NCI-H2227 (cell line): ENCODE measurements at regions not wholly inside any gene's neighbourhood (a gene's known extent, or its start where the extent isn't known, plus 50 kb on each side); places are given as distances from the start of the nearest gene placed in this dataset.
"Not testable (repeated sequence)": the region's sequence is repeated elsewhere in the genome, so short reads cannot be mapped to it uniquely, and the experiment has no call there.

Experiments used
- DNase-seq: peaks from one replicate; lab custom pipeline; 2025; ENCODE audit not compliant: unreplicated experiment; lab: John Stamatoyannopoulos, UW

DNA sequence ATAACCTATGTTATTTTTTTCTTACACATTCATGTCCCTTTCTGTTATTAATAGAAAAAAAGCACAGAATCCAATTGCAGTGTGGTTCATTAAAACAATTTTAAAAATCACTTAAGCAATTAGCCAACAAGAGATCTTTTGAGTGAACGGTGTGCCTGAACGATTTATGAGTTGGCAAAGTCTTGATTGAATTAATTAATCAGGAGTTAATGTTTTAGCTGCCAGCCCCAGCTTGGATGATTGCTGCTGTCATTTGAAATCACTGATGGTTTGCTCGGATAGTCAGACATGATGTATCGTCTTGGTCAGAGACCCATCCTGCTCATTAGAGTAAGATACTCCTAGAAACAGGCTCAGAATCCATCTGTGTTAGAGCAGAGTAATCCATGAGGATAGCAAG, 158.3 kb upstream of the GALNT2 start:
- DNase-seq = no peak

- DNase-seq = no peak
Observed at GRCh38 chr1:229913489-229913888, 153.5 kb upstream of the GALNT2 start.

GRCh38 chr1:229919488-229919887, 147.6 kb upstream of the GALNT2 start:
- not testable (repeated sequence) for DNase-seq

DNA sequence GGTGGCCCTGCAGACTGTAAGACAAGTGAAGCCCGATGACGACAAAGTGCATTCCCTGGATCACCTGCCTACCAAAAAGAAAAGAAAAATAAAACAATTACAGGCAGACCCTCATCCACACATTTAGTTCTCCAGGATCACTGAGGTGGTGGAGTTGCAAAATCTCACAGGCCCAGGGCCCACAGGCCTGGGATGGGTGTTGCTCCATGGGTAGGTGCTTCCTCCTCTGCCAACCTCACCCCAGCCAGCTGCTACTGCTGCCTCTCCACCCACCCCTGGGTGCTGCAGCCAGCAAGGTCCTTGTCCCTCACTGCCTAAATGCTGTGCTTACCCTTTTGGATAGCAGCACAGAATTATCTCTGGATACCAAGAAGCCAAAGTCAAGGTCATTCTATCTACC, 146.4 kb upstream of the GALNT2 start:
- no peak for DNase-seq

GRCh38 chr1:229922249-229922648, 144.8 kb upstream of the GALNT2 start:
- DNase-seq = no peak

DNA sequence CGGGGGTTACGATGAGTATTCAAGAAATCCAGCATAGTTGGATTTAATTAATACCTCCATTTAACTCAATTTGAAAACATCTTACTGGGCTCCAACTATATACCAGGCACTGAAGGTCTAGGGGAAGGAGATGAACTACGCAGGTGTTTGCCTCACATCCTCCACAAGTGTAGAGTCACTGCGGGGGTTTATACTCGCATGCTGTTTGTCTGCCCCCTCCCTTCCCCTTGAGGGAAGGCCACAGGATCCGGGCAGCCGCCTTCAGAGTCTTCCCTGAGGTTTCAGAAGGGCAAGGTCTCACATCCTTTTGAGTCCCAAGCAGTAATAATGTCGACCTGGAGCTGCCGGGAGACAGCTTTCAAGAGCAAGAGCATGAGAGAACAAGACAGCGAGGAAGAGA, 142.4 kb upstream of the GALNT2 start:
- DNase-seq = no peak

GRCh38 chr1:229928767-229929166, 138.3 kb upstream of the GALNT2 start:
- DNase-seq = no peak

DNA sequence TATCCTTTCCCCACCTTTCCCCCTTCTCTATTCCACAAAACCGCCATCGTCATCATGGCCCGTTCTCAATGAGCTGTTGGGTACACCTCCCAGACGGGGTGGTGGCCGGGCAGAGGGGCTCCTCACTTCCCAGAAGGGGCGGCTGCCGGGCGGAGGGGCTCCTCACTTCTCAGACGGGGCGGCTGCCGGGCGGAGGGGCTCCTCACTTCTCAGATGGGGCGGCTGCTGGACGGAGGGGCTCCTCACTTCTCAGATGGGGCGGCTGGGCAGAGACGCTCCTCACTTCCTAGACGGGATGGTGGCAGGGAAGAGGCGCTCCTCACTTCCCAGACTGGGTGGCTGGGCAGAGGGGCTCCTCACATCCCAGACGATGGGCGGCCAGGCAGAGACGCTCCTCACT, 135.3 kb upstream of the GALNT2 start:
- DNase-seq = not testable (repeated sequence)

- DNase-seq = not testable (repeated sequence)
Observed at GRCh38 chr1:229935157-229935556, 131.9 kb upstream of the GALNT2 start.

GRCh38 chr1:229938551-229938950, 128.5 kb upstream of the GALNT2 start:
- DNase-seq = no peak

- DNase-seq = no peak
Observed at GRCh38 chr1:229940684-229941083, 126.4 kb upstream of the GALNT2 start.

DNA sequence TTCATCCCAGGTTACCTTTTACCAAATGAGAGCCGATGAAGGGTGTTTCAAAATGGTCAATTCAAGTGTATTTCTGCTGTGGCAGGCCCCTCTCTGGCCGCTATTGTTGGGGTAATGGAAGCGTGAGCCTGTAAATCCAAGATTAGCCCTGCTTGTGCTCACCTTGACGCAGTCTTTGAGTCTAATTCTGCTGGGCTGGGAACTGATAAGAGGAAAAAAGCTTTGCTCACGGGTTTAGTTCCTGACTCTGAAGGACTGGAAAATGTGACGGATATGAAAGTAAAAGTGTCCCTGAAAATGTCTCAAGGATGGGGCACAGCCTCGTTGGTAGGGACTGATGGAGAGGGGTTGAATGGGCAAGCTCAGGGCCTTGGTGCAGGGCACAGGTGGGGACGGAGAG, 125.9 kb upstream of the GALNT2 start:
- no peak for DNase-seq

DNA sequence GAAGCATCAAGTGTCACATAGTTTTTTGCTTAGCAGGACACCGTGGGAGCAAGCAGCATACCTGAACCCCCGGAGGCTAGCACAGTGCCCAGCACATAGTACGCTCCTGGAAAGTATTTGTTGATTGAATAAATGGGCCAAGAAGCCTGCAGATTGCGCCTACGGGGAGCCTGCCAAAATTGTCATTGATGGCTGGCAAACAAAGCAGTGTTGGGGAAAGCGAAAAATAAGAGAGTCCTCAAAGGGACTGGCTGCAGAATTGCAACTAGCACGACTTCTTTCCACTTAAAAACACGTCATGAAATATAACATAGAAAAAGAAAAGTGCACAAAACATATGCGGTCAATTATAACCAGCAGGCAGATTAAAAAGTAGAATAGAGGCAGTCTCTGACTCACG, 125.2 kb upstream of the GALNT2 start:
- no peak for DNase-seq

DNA sequence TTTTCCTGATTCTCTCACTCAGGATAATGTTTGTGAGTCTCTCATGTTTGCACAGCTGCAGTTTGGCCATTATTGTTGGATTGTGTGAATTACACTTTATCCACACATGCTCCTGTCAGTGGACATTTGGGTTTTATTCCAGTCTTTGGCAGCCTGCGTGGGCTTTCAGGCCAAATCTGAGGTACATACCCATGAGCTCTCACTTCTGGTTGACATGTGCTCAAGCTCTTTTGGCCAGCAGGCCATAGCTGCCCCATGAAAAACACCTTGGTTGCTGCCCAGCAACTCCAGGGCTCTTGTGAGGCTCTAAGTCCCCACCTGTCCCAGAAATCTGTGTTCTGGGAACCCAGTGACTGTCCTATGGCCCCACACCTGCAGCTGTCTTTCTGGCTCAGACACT, 124.5 kb upstream of the GALNT2 start:
- DNase-seq = no peak

- DNase-seq = no peak
Observed at GRCh38 chr1:229943148-229943714, 123.8 kb upstream of the GALNT2 start.

DNA sequence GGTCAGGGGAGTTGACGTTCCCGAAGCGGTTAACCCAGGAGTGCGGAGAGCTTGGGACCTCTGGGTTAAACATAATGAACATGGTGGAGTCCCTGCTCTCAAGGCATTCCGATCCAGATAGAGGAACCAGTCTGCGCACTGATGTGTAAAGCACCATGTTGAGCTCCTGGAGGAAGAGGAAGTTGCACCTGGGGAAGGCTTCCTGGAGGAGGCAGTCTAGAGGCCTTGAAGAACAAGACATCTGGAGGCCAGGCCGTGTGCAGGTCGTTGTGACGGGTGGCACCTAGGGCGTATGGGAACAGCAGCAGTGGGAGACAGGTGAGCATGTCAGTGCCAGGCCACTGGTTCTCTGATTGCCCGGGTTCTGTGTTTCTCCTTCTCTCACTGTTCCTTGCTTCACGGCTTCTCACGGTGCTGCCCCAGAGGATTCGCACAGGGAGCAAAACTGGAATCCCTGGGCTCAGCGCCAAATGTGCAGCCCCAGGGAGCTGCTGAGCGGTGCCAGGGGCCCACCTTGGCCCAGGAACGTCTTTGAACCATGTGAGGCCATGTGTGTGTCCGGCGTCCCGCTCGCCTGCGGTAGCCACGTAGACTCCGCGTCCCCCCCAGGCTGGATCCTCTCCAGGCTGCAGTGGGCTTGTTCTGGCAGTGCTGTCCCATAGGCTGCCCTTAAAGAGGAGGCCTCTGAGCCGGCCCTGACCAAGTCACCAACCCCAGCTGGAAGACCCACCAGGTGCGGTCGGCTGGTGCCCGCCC, 122.9 kb upstream of the GALNT2 start:
- DNase-seq = no peak

- no peak for DNase-seq
Observed at GRCh38 chr1:229945795-229946194, 121.2 kb upstream of the GALNT2 start.

DNA sequence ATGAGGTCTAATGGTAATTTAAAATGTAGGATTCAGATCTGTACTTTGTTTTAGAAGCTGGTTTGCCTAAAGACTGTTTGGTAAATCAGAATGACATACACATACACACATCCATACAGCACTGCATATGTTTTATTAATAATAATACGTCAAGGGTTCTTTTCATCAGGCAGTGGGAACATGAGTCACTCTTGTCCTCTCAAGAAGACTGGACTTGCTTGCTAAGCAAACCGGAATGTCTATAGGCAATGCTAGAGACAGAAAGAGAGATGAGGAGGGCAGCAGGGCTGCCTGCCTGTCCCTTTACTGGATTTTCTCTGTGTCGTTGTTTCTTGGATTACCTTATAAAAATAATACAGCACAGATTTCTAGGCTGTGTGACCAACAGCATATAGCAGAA, 119.1 kb upstream of the GALNT2 start:
- no peak for DNase-seq

- DNase-seq = no peak
Observed at GRCh38 chr1:229948438-229948837, 118.6 kb upstream of the GALNT2 start.

GRCh38 chr1:229949500-229949899, 117.5 kb upstream of the GALNT2 start:
- no peak for DNase-seq

- no peak for DNase-seq
Observed at GRCh38 chr1:229950020-229950419, 117.0 kb upstream of the GALNT2 start.

DNA sequence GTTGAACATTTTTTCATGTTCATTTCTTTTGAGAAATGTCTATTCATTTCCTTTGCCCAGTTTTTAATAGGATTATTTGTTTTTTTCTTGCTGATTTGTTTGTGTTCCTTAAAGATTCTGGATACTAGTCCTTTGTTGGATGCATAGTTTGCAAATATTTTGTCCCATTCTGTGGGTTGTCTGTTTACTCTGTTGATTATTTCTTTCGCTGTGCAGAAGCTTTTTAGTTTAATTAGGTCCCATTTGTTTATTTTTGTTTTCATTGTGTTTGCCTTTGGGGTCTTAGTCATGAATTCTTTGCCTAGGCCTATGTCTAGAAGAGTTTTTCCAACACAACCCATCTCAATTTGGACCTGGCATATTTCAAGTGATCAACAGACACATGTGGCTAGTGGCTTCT, 116.1 kb upstream of the GALNT2 start:
- no peak for DNase-seq
